ENCODE measurements at regions not wholly inside any gene's neighbourhood (a gene's known extent, or its start where the extent isn't known, plus 50 kb on each side); places are given as distances from the start of the nearest gene placed in this dataset.
"Not testable (repeated sequence)": the region's sequence is repeated elsewhere in the genome, so short reads cannot be mapped to it uniquely, and the experiment has no call there.

- no peak for DNase-seq (ENCODE audit: low read depth in 2 of 3, low spot score in 2 of 3)
Observed at GRCh38 chr4:141290771-141291170, 70.1 kb downstream of the ZNF330 start.

- DNase-seq (ENCODE audit: low read depth in 2 of 3, low spot score in 2 of 3) = no peak
Observed at GRCh38 chr4:141294306-141294705, 73.6 kb downstream of the ZNF330 start.

GRCh38 chr4:141301216-141301615 is 80.5 kb downstream of the ZNF330 start:
- DNase-seq (ENCODE audit: low read depth in 2 of 3, low spot score in 2 of 3) = no peak

GRCh38 chr4:141302924-141303323 is 82.2 kb downstream of the ZNF330 start:
- no peak for DNase-seq (ENCODE audit: low read depth in 2 of 3, low spot score in 2 of 3)

- no peak for DNase-seq (ENCODE audit: low read depth in 2 of 3, low spot score in 2 of 3)
Observed at GRCh38 chr4:141304346-141304745, 83.7 kb downstream of the ZNF330 start.

GRCh38 chr4:141306331-141306730 is 85.6 kb downstream of the ZNF330 start:
- peak in 1 of 3 donors; percentile 38 for DNase-seq (ENCODE audit: low read depth in 2 of 3, low spot score in 2 of 3)

GRCh38 chr4:141307241-141307689 is 86.6 kb downstream of the ZNF330 start:
- DNase-seq (ENCODE audit: low read depth in 2 of 3, low spot score in 2 of 3) = peak; percentile 6 to 87 (median 77)

GRCh38 chr4:141309874-141310273 is 89.2 kb downstream of the ZNF330 start:
- DNase-seq (ENCODE audit: low read depth in 2 of 3, low spot score in 2 of 3) = no peak

GRCh38 chr4:141311246-141312204 is 90.8 kb downstream of the ZNF330 start:
- DNase-seq (ENCODE audit: low read depth in 2 of 3, low spot score in 2 of 3) = peak in 1 of 3 donors; percentile 41

- no peak for DNase-seq (ENCODE audit: low read depth in 2 of 3, low spot score in 2 of 3)
Observed at GRCh38 chr4:141314627-141315026, 93.9 kb downstream of the ZNF330 start.

- DNase-seq (ENCODE audit: low read depth in 2 of 3, low spot score in 2 of 3) = no peak
Observed at GRCh38 chr4:141328560-141329173, 108.0 kb downstream of the ZNF330 start.

GRCh38 chr4:141329174-141329569 is 108.5 kb downstream of the ZNF330 start:
- DNase-seq (ENCODE audit: low read depth in 2 of 3, low spot score in 2 of 3) = peak in 1 of 3 donors; percentile 34

GRCh38 chr4:141330616-141331015 is 109.9 kb downstream of the ZNF330 start:
- no peak for DNase-seq (ENCODE audit: low read depth in 2 of 3, low spot score in 2 of 3)

- no peak for DNase-seq (ENCODE audit: low read depth in 2 of 3, low spot score in 2 of 3)
Observed at GRCh38 chr4:141331534-141332358, 111.1 kb downstream of the ZNF330 start.

GRCh38 chr4:141332359-141333181 is 111.9 kb downstream of the ZNF330 start:
- DNase-seq (ENCODE audit: low read depth in 2 of 3, low spot score in 2 of 3) = not testable (repeated sequence)

GRCh38 chr4:141333456-141334230 is 112.9 kb downstream of the ZNF330 start:
- DNase-seq (ENCODE audit: low read depth in 2 of 3, low spot score in 2 of 3) = not testable (repeated sequence)

- DNase-seq (ENCODE audit: low read depth in 2 of 3, low spot score in 2 of 3) = no peak
Observed at GRCh38 chr4:141335166-141335565, 114.5 kb downstream of the ZNF330 start.

- DNase-seq (ENCODE audit: low read depth in 2 of 3, low spot score in 2 of 3) = no peak
Observed at GRCh38 chr4:141338238-141338637, 117.5 kb downstream of the ZNF330 start.

- no peak for DNase-seq (ENCODE audit: low read depth in 2 of 3, low spot score in 2 of 3)
Observed at GRCh38 chr4:141339391-141339790, 118.7 kb downstream of the ZNF330 start.

All from hematopoietic multipotent progenitor cell (in vitro differentiated cells).